ENCODE measurements at regions not wholly inside any gene's neighbourhood (a gene's known extent, or its start where the extent isn't known, plus 50 kb on each side); places are given as distances from the start of the nearest gene placed in this dataset.
A peak's percentile ranks its signal among the peaks of the same experiment; 100 is the strongest.

DNA sequence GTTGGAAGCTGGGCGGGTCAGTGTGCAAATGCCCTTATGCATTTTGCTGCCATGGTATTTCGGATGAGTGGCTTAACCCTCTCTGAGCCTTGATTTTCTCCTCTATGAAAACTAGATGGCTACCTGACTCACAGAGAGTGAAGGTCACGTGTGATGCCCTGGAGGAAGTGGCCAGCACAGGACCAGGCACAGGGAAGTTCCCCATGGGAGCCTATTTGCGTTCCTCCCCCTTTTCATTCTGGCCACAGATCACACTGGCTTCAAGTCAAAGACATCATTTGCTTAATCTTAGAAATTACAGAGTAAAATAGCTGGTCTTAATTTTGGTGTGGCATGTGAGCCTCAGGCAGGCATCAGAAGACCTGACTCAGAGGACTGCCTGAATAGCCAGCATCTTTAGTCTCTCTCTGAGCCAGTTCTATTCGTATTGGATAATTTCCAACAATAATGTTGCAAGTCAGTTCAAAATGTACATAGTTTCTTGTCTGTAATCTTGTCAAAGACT, 57.6 kb upstream of the CD302 start:
- DNase-seq (ENCODE audit: low read depth in 1 of 2, low spot score in 1 of 2): peak in 1 of 2 donors; percentile 71
- no peak for TF ChIP-seq CTCF (IDR thresholded peaks at IDR 0.05; ENCODE audit: low read depth, low read length)
- no peak overlapping the region for H3K4me3 ChIP-seq

DNA sequence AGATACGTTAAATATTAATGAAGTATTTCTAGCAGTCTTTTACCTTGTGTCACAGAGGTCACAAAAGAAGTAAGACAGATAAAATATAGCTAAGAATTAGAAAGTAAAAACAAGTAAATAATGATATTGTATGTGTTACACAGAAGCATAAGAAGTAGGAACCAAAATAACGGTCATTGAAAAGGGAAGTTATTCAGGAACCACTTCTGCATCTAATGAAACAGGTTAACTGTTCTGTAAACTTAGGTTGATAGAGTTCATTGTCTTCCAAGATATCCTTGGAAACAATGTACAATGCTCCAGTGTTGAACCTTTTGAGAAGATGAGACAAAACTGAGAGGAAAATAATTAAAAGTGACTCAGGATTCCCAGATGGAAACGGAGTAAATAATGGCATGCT, 57.1 kb upstream of the CD302 start:
- no peaks in the 10 kb centered on the region for H3K4me1 ChIP-seq (ENCODE audit: low read depth)
- H3K27ac ChIP-seq: no peak overlapping the region
- H3K27me3 ChIP-seq: no peaks in the 10 kb centered on the region
- no peaks in the 10 kb centered on the region for H3K36me3 ChIP-seq
- no peak for TF ChIP-seq CTCF (IDR thresholded peaks at IDR 0.05; ENCODE audit: low read depth, low read length)
- no peak overlapping the region for H3K4me3 ChIP-seq
- no peak for DNase-seq (ENCODE audit: low read depth in 1 of 2, low spot score in 1 of 2)
- no peaks in the 10 kb centered on the region for H3K9me3 ChIP-seq (ENCODE audit: low read depth)

More for the DNA sequence above, 57.6 kb upstream of the CD302 start:
- H3K36me3 ChIP-seq: no peaks in the 10 kb centered on the region
- H3K27ac ChIP-seq: no peak overlapping the region
- H3K27me3 ChIP-seq: no peaks in the 10 kb centered on the region
- H3K9me3 ChIP-seq (ENCODE audit: low read depth): no peaks in the 10 kb centered on the region
- H3K4me1 ChIP-seq (ENCODE audit: low read depth): no peaks in the 10 kb centered on the region

GRCh38 chr2:159854481-159854880, 56.5 kb upstream of the CD302 start:
- Histone ChIP-seq H3K27ac (no peak overlapping the region), H3K4me3 (no peak overlapping the region), H3K36me3 (no peaks in the 10 kb centered on the region), H3K27me3 (no peaks in the 10 kb centered on the region), H3K4me1 (ENCODE audit: low read depth) (no peaks in the 10 kb centered on the region), H3K9me3 (ENCODE audit: low read depth) (no peaks in the 10 kb centered on the region)
- TF ChIP-seq CTCF (IDR thresholded peaks at IDR 0.05; ENCODE audit: low read depth, low read length): no peak
- DNase-seq (ENCODE audit: low read depth in 1 of 2, low spot score in 1 of 2): peak in 1 of 2 donors; percentile 22

DNA sequence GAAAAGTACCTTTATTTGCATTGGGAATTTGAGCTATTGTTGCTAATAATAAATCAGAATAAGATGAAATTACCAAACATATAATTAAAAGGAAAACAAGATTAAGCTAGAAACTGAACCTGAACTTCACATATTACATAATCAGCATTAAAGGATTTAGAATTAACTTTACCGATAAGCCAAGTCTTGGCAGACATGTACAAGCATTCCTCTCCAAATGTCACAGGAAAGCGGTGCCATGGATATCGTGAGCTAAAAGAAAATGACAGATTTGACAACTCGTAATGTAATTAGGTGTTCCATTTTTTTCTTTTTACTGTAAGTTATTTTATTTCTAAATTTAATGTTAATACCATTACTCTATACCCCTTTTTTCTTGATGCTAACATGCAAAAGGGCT, 55.1 kb upstream of the CD302 start:
- no peaks in the 10 kb centered on the region for H3K36me3 ChIP-seq
- no peak for TF ChIP-seq CTCF (IDR thresholded peaks at IDR 0.05; ENCODE audit: low read depth, low read length)
- H3K27ac ChIP-seq: no peak overlapping the region
- no peak overlapping the region for H3K4me3 ChIP-seq
- DNase-seq (ENCODE audit: low read depth in 1 of 2, low spot score in 1 of 2): no peak
- H3K4me1 ChIP-seq (ENCODE audit: low read depth): no peaks in the 10 kb centered on the region
- no peaks in the 10 kb centered on the region for H3K9me3 ChIP-seq (ENCODE audit: low read depth)
- no peaks in the 10 kb centered on the region for H3K27me3 ChIP-seq

DNA sequence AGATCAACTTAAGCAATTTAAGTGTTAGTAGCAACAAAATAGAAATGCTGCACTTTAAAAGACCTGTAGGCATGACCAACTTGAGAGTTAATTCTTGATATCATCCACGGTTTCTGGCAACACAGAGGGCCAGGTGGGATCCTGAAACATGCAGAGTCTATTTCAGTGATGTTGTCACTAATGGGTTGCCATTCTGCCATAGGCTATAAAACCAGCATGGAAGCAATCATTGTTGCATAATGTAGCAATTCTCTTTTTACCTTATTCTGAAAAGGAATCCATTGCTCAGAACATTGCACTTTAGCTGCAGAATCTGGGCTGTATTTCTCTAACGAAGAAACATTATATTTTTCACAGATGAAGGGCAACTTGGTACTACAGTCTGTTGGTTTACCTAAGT, 53.9 kb upstream of the CD302 start:
- H3K27ac ChIP-seq: no peak overlapping the region
- H3K4me3 ChIP-seq: no peak overlapping the region
- no peak for DNase-seq (ENCODE audit: low read depth in 1 of 2, low spot score in 1 of 2)
- no peaks in the 10 kb centered on the region for H3K4me1 ChIP-seq (ENCODE audit: low read depth)
- H3K9me3 ChIP-seq (ENCODE audit: low read depth): no peaks in the 10 kb centered on the region
- no peaks in the 10 kb centered on the region for H3K27me3 ChIP-seq
- TF ChIP-seq CTCF (IDR thresholded peaks at IDR 0.05; ENCODE audit: low read depth, low read length): no peak
- no peaks in the 10 kb centered on the region for H3K36me3 ChIP-seq

GRCh38 chr2:159850789-159851188, 52.8 kb upstream of the CD302 start:
- TF ChIP-seq CTCF (IDR thresholded peaks at IDR 0.05; ENCODE audit: low read depth, low read length): no peak
- H3K4me1 ChIP-seq (ENCODE audit: low read depth): no peaks in the 10 kb centered on the region
- DNase-seq (ENCODE audit: low read depth in 1 of 2, low spot score in 1 of 2): no peak
- no peak overlapping the region for H3K4me3 ChIP-seq
- no peak overlapping the region for H3K27ac ChIP-seq
- no peaks in the 10 kb centered on the region for H3K9me3 ChIP-seq (ENCODE audit: low read depth)
- H3K27me3 ChIP-seq: no peaks in the 10 kb centered on the region
- H3K36me3 ChIP-seq: no peaks in the 10 kb centered on the region

All from cardiac muscle cell (in vitro differentiated cells and primary cell).